Endothelial cell of umbilical vein (primary cell): ENCODE measurements at regions not wholly inside any gene's neighbourhood (a gene's known extent, or its start where the extent isn't known, plus 50 kb on each side); places are given as distances from the start of the nearest gene placed in this dataset.

Experiments used
- BruUV-seq: library from RNA; stranded (reverse); fragments of 400-500 nt; replicated peaks from 2 replicates; lab custom pipeline; 2021; lab: Mats Ljungman, UMichigan
- CTCF ChIA-PET: fragments of 300-600, 350-600 bp; sonication (Branson Sonifier 250); formaldehyde crosslinking; loops from one replicate; lab custom pipeline; 2021; ENCODE audit warnings: antibody characterized with exemption, inconsistent platforms; lab: Charles Lee
- POLR2A ChIA-PET: fragments of 300-600, 350-600 bp; sonication (Branson Sonifier 250); formaldehyde crosslinking; loops from one replicate; lab custom pipeline; 2021; ENCODE audit warnings: antibody characterized with exemption, inconsistent platforms; lab: Charles Lee
- DNase-seq: peaks from one replicate; pipeline ENCODE4 v3.0.0-alpha.2; 2011; ENCODE audit warnings: low read depth, low spot score
- FAIRE-seq: peaks from 2 replicates; lab custom pipeline; 2011; peaks lifted over from hg19 to GRCh38; lab: Jason Lieb, UNC
- H2AFZ ChIP-seq: 2 replicates; pipeline ENCODE4 v1.6.0; 2012; ENCODE audit warnings: low read depth, low read length, control low read depth, inconsistent platforms
- H3K27ac ChIP-seq: 2 replicates; pipeline ENCODE4 v1.5.1; 2011; ENCODE audit warnings: low read depth, mild to moderate bottlenecking, control low read depth, low read length, moderate library complexity; ENCODE audit not compliant: insufficient read depth
- H3K27me3 ChIP-seq, 2 experiments: 2 replicates each; pipeline versions ENCODE4 v1.6.0 to v1.6.1; 2011; ENCODE audit warnings: low read length in 2 of 2, mixed read lengths in 1 of 2; ENCODE audit not compliant: control insufficient read depth in 2 of 2, insufficient read depth in 2 of 2
- H3K36me3 ChIP-seq, 2 experiments: 2 replicates in 1 of 2; 3 replicates in 1 of 2; pipeline ENCODE4 v1.5.1; 2011; ENCODE audit warnings: low read length in 2 of 2, mild to moderate bottlenecking in 1 of 2, moderate library complexity in 1 of 2; ENCODE audit not compliant: control insufficient read depth in 2 of 2, insufficient read depth in 2 of 2; ENCODE audit errors: extremely low read depth in 1 of 2
- H3K4me1 ChIP-seq: 3 replicates; pipeline ENCODE4 v1.5.1; 2011; ENCODE audit warnings: mild to moderate bottlenecking, low read length; ENCODE audit not compliant: control insufficient read depth, insufficient read depth; ENCODE audit errors: extremely low read depth
- H3K4me2 ChIP-seq: 2 replicates; pipeline ENCODE4 v1.6.1; 2011; ENCODE audit warnings: low read length, control low read depth, mixed read lengths; ENCODE audit not compliant: insufficient read depth
- H3K4me3 ChIP-seq, 3 experiments: fragments of 200-600 bp in 1 of 3; sonication (generic), shearing (Covaris generic) in 1 of 3; replicated peaks in 1 of 3; 2 replicates each; pipeline ENCODE4 v1.5.1; 2011 to 2016; ENCODE audit warnings: control low read depth in 3 of 3, low read length in 3 of 3, mild to moderate bottlenecking in 2 of 3, inconsistent platforms in 1 of 3, low read depth in 1 of 3, moderate library complexity in 1 of 3; ENCODE audit not compliant: insufficient read depth in 1 of 3
- H3K79me2 ChIP-seq: 2 replicates; pipeline ENCODE4 v1.6.0; 2012; ENCODE audit warnings: low read length, inconsistent platforms; ENCODE audit not compliant: control insufficient read depth, insufficient read depth
- H3K9ac ChIP-seq: replicated peaks from 2 replicates; pipeline ENCODE3; 2011; ENCODE audit warnings: low read length, control low read depth; ENCODE audit not compliant: insufficient read depth; ENCODE audit errors: extremely low read depth
- H3K9me1 ChIP-seq: replicated peaks from 3 replicates; pipeline ENCODE4 v1.6.0; 2011; ENCODE audit warnings: mild to moderate bottlenecking, low read length; ENCODE audit not compliant: control insufficient read depth, insufficient read depth; ENCODE audit errors: extremely low read depth
- H3K9me3 ChIP-seq: replicated peaks from 2 replicates; pipeline ENCODE4 v1.5.1; 2012; ENCODE audit warnings: low read length, inconsistent platforms; ENCODE audit not compliant: control insufficient read depth, insufficient read depth
- H4K20me1 ChIP-seq: replicated peaks from 2 replicates; pipeline ENCODE3; 2011; ENCODE audit warnings: mild to moderate bottlenecking, low read length; ENCODE audit not compliant: control insufficient read depth, insufficient read depth; ENCODE audit errors: extremely low read depth
- CTCF ChIP-seq, 2 donors: IDR thresholded peaks; 1 replicate in 1 of 2; 2 replicates in 1 of 2; pipeline ENCODE4 v1.5.1; 2011; ENCODE audit warnings: low read length in 2 of 2, mild to moderate bottlenecking in 2 of 2, moderate library complexity in 2 of 2, control low read depth in 1 of 2, inconsistent platforms in 1 of 2, low read depth in 1 of 2; ENCODE audit not compliant: insufficient read depth in 1 of 2; ENCODE audit errors: extremely low read depth in 1 of 2
- EZH2 ChIP-seq: IDR thresholded peaks from 2 replicates; pipeline ENCODE4 v1.6.1; 2012; ENCODE audit warnings: borderline replicate concordance, low read depth, mild to moderate bottlenecking, moderate library complexity, low read length, inconsistent platforms; ENCODE audit not compliant: severe bottlenecking
- FOS ChIP-seq: IDR thresholded peaks from 2 replicates; pipeline ENCODE4 v1.6.1; 2011; ENCODE audit warnings: mild to moderate bottlenecking, low read length, moderate library complexity, borderline replicate concordance; ENCODE audit not compliant: insufficient read depth
- GATA2 ChIP-seq: IDR thresholded peaks from 2 replicates; pipeline ENCODE4 v1.7.0; 2011; ENCODE audit warnings: low read depth, mild to moderate bottlenecking, moderate library complexity, mixed read lengths, low read length; ENCODE audit not compliant: insufficient read length, insufficient read depth
- JUN ChIP-seq: IDR thresholded peaks from 2 replicates; pipeline ENCODE4 v1.6.1; 2011; ENCODE audit warnings: borderline replicate concordance, low read depth; ENCODE audit not compliant: insufficient read length, insufficient read depth
- MAX ChIP-seq: IDR thresholded peaks from 2 replicates; pipeline ENCODE4 v1.6.1; 2011; ENCODE audit not compliant: insufficient read depth, insufficient read length
- MYC ChIP-seq: IDR thresholded peaks from one replicate; pipeline ENCODE4 v1.6.1; 2011; ENCODE audit warnings: mild to moderate bottlenecking, low read depth, low read length
- POLR2A ChIP-seq: IDR thresholded peaks from 2 replicates; pipeline ENCODE4 v1.6.1; 2012; ENCODE audit warnings: low read depth, mild to moderate bottlenecking, control low read depth, low read length
- POLR2AphosphoS5 ChIP-seq: IDR thresholded peaks from 2 replicates; pipeline ENCODE4 v1.6.1; 2012; ENCODE audit warnings: low read depth, mild to moderate bottlenecking, control low read depth, low read length, moderate library complexity; ENCODE audit not compliant: insufficient read depth
- dilution Hi-C: fragments of 300-500 bp; cut with MboI; formaldehyde crosslinking; loops from one replicate; pipeline ENCODE4 v1.15.0; 2019; ENCODE audit warnings: low sequenced_read_pairs; ENCODE audit not compliant: extremely low pct_ligation_motif_present
- intact Hi-C: fragments of 100-400 bp; cut with micrococcal nuclease; formaldehyde crosslinking; loops from one replicate; pipeline ENCODE4 v1.10.0; 2022

GRCh38 chr7:68063171-68063570 is 1066.5 kb downstream of the TYW1 start:
- no peak for DNase-seq
- CTCF ChIA-PET: no interaction called here
- Histone ChIP-seq H3K9me1 (no peaks in the 10 kb centered on the region), H3K4me2 (no peak overlapping the region), H3K4me1 (no peaks in the 10 kb centered on the region), H3K79me2 (no peaks in the 10 kb centered on the region), H3K27ac (no peak overlapping the region), H3K9ac (no peak overlapping the region), H3K9me3 (peaks cover 7% of the 10 kb centered on the region), H3K27me3 (no peaks in the 10 kb centered on the region), H3K4me3 (no peak overlapping the region), H3K36me3 (no peaks in the 10 kb centered on the region), H2AFZ (no peak overlapping the region), H4K20me1 (no peaks in the 10 kb centered on the region)
- no peak for FAIRE-seq
- TF ChIP-seq CTCF (IDR thresholded peaks at IDR 0.05; ENCODE audit: extremely low read depth in 1 of 2, insufficient read depth in 1 of 2, low read depth in 1 of 2, low read length in 2 of 2) (no peak), POLR2AphosphoS5 (no peak), JUN (no peak), POLR2A (no peak), GATA2 (no peak), FOS (no peak), MYC (no peak), EZH2 (no peak), MAX (no peak)
- POLR2A ChIA-PET: no interaction called here
- BruUV-seq: no TSS peak
- intact Hi-C loops (no loop called here), dilution Hi-C loops (no loop called here)
